Smooth muscle cell (in vitro differentiated cells): ENCODE measurements at regions not wholly inside any gene's neighbourhood (a gene's known extent, or its start where the extent isn't known, plus 50 kb on each side); places are given as distances from the start of the nearest gene placed in this dataset.

ENCODE experiments used
- DNase-seq: peaks from one replicate; lab custom pipeline; 2025; ENCODE audit not compliant: unreplicated experiment; lab: John Stamatoyannopoulos, UW
- H2AFZ ChIP-seq: fragments of 200-600 bp; sonication (generic); 2 replicates; pipeline ENCODE4 v1.6.0; 2016; ENCODE audit warnings: antibody characterized with exemption, low read depth, mild to moderate bottlenecking
- H3F3A ChIP-seq: fragments of 200-600 bp; sonication (generic); 2 replicates; pipeline ENCODE4 v1.6.0; 2017; ENCODE audit warnings: antibody characterized with exemption, low read depth
- H3K27ac ChIP-seq: fragments of 200-600 bp; sonication (generic); 2 replicates; pipeline ENCODE4 v1.5.1; 2016; ENCODE audit warnings: low read depth, mild to moderate bottlenecking
- H3K27me3 ChIP-seq: fragments of 200-600 bp; sonication (generic); 2 replicates; pipeline ENCODE4 v1.6.1; 2016; ENCODE audit warnings: low read depth, mild to moderate bottlenecking
- H3K36me3 ChIP-seq: fragments of 200-600 bp; sonication (generic); 2 replicates; pipeline ENCODE4 v1.5.1; 2016; ENCODE audit warnings: low read depth
- H3K4me1 ChIP-seq: fragments of 200-600 bp; sonication (generic); 2 replicates; pipeline ENCODE4 v1.5.1; 2016; ENCODE audit warnings: low read depth
- H3K4me2 ChIP-seq: fragments of 200-600 bp; sonication (generic); 2 replicates; pipeline ENCODE4 v1.6.0; 2016; ENCODE audit warnings: mild to moderate bottlenecking
- H3K4me3 ChIP-seq: fragments of 200-600 bp; sonication (generic); 2 replicates; pipeline ENCODE4 v1.5.1; 2016; ENCODE audit warnings: mild to moderate bottlenecking
- H3K79me2 ChIP-seq: fragments of 200-600 bp; sonication (generic); 2 replicates; pipeline ENCODE4 v1.6.0; 2016; ENCODE audit warnings: low read depth, mild to moderate bottlenecking
- H3K9ac ChIP-seq: fragments of 200-600 bp; sonication (generic); 2 replicates; pipeline ENCODE4 v1.6.0; 2016; ENCODE audit warnings: low read depth
- H3K9me3 ChIP-seq: fragments of 200-600 bp; sonication (generic); replicated peaks from 2 replicates; pipeline ENCODE4 v1.5.1; 2016; ENCODE audit warnings: low read depth
- H4K20me1 ChIP-seq: fragments of 200-600 bp; sonication (generic); 2 replicates; pipeline ENCODE4 v1.6.0; 2016; ENCODE audit warnings: low read depth
- WGBS: methylation state at CpG from one replicate; pipeline ENCODE4 v1.1.7; 2016; ENCODE audit warnings: low lambda C conversion rate; 5-methylcytosine and 5-hydroxymethylcytosine counted together
- TF ChIP-seq, protein P1 (sequence below): fragments of 200-600 bp; sonication (generic); IDR thresholded peaks from 2 replicates; pipeline ENCODE4 v1.5.1; 2017; ENCODE audit warnings: borderline replicate concordance, mild to moderate bottlenecking, antibody characterized with exemption; ENCODE audit not compliant: insufficient read depth, poor library complexity, severe bottlenecking

DNA sequence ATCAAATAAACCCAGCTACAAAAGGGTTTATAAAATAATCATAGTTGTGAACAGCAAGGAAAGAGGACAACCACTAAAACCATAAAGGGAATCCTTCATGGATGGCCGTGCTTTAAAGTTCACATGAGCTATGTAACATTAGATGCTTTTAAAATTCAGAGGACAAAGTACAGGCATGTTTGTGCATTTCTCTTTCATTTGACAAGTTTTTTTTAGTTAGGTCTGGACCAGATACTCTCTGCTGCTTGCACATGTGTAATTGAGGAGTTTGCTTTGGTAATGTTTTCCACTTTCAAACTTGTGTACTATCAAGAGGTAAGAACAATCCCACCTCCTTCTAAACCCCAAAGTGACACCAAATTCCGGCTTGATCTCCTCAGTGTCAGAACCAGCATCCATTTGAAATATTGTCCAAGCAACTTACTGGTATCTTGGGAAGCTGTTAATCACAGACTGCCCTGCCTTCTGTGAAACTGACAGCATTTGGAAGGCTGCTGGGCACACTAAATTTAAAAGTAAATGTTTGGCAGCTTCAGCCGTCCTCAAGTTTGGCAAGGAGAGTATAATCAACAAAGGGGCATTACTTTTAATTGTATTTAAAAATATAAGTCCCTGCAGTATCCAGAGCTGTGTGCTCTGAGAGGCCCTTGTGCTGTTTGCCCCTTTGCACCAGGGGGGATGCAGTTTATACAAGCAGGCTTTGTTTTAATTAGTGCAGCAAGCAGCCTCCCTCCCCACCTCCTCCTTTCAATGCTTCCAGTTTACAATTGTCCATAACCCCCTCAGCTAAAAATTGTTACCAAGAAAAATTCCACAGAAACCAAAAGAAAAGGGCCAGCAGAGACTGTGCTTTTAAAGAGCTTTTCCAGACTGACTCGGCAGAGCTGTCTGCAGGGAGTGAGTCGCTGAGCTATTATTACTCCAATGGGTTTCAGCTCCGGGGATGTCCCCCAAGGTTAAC lies 328.3 kb upstream of the MPDZ start:
- H3K36me3 ChIP-seq: no peaks in the 10 kb centered on the region
- H3K9me3 ChIP-seq: no peaks in the 10 kb centered on the region
- no peak overlapping the region for H3K27ac ChIP-seq
- no peaks in the 10 kb centered on the region for H3F3A ChIP-seq
- no peaks in the 10 kb centered on the region for H3K27me3 ChIP-seq
- WGBS: 26% methylated on average over 6 of the region's 6 CpGs
- H3K4me1 ChIP-seq: peaks cover 5% of the 10 kb centered on the region
- peak overlapping the region; percentile 78 for H3K4me2 ChIP-seq
- no peaks in the 10 kb centered on the region for H4K20me1 ChIP-seq
- DNase-seq: no peak
- peak overlapping the region; percentile 25 for H3K4me3 ChIP-seq
- peak overlapping the region; percentile 91 for H2AFZ ChIP-seq
- TF ChIP-seq, protein P1, sequence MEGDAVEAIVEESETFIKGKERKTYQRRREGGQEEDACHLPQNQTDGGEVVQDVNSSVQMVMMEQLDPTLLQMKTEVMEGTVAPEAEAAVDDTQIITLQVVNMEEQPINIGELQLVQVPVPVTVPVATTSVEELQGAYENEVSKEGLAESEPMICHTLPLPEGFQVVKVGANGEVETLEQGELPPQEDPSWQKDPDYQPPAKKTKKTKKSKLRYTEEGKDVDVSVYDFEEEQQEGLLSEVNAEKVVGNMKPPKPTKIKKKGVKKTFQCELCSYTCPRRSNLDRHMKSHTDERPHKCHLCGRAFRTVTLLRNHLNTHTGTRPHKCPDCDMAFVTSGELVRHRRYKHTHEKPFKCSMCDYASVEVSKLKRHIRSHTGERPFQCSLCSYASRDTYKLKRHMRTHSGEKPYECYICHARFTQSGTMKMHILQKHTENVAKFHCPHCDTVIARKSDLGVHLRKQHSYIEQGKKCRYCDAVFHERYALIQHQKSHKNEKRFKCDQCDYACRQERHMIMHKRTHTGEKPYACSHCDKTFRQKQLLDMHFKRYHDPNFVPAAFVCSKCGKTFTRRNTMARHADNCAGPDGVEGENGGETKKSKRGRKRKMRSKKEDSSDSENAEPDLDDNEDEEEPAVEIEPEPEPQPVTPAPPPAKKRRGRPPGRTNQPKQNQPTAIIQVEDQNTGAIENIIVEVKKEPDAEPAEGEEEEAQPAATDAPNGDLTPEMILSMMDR: no peak
- no peak overlapping the region for H3K9ac ChIP-seq
- H3K79me2 ChIP-seq: no peaks in the 10 kb centered on the region

DNA sequence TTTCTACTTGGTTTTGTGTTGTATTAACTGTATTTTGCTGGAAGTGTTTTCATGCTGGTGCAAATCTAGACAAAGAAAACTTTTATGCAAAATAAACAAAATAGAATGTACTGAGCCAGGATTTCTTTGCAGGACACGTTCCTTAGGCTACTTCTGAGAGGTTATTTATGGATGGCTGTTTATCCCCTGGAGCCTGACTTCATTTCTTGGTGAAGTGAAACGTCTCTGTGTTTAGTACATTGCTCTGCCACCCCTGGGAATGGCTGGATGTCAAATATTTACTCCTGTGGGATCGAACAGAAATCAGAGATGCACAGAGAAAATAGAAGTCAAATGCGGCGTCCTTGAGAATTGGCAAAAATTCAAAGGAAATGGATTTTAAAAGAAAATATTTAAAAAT lies 327.1 kb upstream of the MPDZ start:
- TF ChIP-seq, protein P1: no peak
- 65% methylated on average over 5 of the region's 5 CpGs for WGBS
- Histone ChIP-seq H3K4me3 (no peak overlapping the region), H3F3A (no peaks in the 10 kb centered on the region), H3K9ac (no peak overlapping the region), H3K79me2 (no peaks in the 10 kb centered on the region), H3K4me2 (no peak overlapping the region), H4K20me1 (no peaks in the 10 kb centered on the region), H2AFZ (no peak overlapping the region), H3K36me3 (no peaks in the 10 kb centered on the region), H3K27me3 (no peaks in the 10 kb centered on the region), H3K9me3 (no peaks in the 10 kb centered on the region), H3K4me1 (peaks cover 5% of the 10 kb centered on the region), H3K27ac (no peak overlapping the region)
- DNase-seq: no peak

DNA sequence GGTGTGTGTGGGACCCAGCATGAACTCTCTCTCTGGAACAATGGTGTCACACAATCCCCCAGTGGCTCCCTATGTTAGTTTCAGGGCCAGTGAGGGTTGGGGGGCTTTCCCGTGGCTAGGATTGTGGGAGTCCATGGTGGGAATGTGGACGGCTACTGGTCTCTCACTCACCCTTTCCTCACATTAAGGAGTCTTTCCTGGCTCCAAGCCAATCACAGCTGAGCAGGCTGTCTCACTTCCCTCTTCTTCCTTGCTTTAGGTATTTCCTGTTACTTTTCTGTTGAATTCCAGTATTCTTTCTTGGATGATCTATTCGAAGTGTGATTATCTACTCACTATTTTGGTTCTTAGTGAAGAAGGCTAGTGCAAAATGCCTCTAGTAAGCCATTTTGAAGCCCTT lies 324.4 kb upstream of the MPDZ start:
- WGBS: 97% methylated on average over 2 of the region's 3 CpGs
- H3K4me3 ChIP-seq: no peak overlapping the region
- no peak overlapping the region for H3K27ac ChIP-seq
- H3K9ac ChIP-seq: no peak overlapping the region
- H3K79me2 ChIP-seq: no peaks in the 10 kb centered on the region
- peaks cover 5% of the 10 kb centered on the region for H3K4me1 ChIP-seq
- no peaks in the 10 kb centered on the region for H3K36me3 ChIP-seq
- H3F3A ChIP-seq: no peaks in the 10 kb centered on the region
- TF ChIP-seq, protein P1: no peak
- H4K20me1 ChIP-seq: no peaks in the 10 kb centered on the region
- H3K27me3 ChIP-seq: no peaks in the 10 kb centered on the region
- H3K4me2 ChIP-seq: no peak overlapping the region
- no peak overlapping the region for H2AFZ ChIP-seq
- H3K9me3 ChIP-seq: no peaks in the 10 kb centered on the region
- DNase-seq: no peak

DNA sequence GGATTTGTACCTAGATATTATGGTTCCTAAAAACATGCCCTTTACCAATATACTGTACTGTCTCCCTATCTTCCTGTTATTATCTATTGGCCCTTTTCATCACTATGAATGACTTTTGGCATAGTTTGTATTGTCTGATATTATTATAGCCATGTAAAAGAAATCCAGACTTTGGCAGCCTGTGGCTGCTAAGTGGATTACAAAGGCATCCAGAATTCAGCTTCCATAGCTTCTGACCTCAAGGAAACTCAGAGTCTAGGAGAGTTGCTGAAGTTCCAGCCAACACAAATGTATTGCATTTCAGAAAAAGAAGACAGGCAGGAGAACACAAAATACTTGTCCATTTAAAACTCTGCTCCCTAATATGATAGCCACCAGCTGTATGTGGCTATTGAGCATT lies 319.2 kb upstream of the MPDZ start:
- no peaks in the 10 kb centered on the region for H3K4me1 ChIP-seq
- H4K20me1 ChIP-seq: no peaks in the 10 kb centered on the region
- no peak overlapping the region for H3K4me2 ChIP-seq
- H3K79me2 ChIP-seq: no peaks in the 10 kb centered on the region
- TF ChIP-seq, protein P1: no peak
- no peak overlapping the region for H3K9ac ChIP-seq
- no peak for DNase-seq
- no peaks in the 10 kb centered on the region for H3K27me3 ChIP-seq
- no peak overlapping the region for H2AFZ ChIP-seq
- no peaks in the 10 kb centered on the region for H3F3A ChIP-seq
- H3K9me3 ChIP-seq: no peaks in the 10 kb centered on the region
- H3K36me3 ChIP-seq: no peaks in the 10 kb centered on the region
- H3K4me3 ChIP-seq: no peak overlapping the region
- H3K27ac ChIP-seq: no peak overlapping the region
